COR-L47 (cell line): ENCODE measurements at regions not wholly inside any gene's neighbourhood (a gene's known extent, or its start where the extent isn't known, plus 50 kb on each side); places are given as distances from the start of the nearest gene placed in this dataset.
"Not testable (repeated sequence)": the region's sequence is repeated elsewhere in the genome, so short reads cannot be mapped to it uniquely, and the experiment has no call there.

Experiments
- DNase-seq: peaks from one replicate; lab custom pipeline; 2025; lab: John Stamatoyannopoulos, UW

DNA sequence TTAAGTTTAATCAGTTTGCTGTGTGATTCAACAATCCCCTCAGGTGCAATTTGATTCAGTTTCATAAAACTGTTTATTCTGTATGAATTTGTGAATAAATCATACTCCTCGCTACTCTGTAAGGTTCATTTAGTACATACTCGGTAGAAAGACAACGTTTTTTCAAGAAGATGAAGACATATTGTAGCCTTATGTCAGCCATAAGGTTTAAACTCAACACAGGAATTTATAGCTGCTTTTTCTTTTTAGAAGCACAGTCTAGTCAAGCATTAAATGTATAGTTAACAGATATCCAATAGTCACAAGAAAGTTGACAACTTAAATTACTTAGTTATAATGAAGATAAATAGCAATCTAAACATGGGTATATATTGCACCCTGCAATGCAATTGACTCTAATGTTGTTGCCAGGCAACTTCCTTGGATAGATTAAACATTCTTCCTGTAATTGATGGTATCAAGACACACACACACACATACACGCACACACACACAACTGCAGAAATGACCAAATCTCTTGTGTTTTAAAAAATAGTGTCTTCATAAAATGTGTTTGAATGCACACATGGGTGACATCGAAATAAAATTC, 151.5 kb upstream of the MGAT4C start:
- peak; percentile 45 for DNase-seq

DNA sequence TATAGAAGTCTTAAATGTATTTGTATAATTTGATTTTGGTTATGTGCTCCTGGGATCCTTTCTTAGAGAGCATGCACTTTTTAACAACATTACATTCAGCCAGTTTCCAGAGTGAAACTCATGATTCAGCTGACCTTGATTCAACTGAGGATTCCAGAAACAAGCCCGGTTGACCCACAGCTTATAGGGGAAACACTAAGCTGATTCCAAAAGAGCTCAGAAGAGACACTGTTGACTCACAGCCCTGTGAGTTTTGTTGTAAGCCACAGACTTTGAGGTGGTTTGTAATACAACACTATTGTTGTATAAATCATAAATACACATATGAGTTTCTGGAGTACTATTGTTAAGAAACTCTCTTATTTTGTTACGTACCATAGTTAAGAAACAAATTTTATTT, 133.8 kb upstream of the MGAT4C start:
- DNase-seq = no peak

DNA sequence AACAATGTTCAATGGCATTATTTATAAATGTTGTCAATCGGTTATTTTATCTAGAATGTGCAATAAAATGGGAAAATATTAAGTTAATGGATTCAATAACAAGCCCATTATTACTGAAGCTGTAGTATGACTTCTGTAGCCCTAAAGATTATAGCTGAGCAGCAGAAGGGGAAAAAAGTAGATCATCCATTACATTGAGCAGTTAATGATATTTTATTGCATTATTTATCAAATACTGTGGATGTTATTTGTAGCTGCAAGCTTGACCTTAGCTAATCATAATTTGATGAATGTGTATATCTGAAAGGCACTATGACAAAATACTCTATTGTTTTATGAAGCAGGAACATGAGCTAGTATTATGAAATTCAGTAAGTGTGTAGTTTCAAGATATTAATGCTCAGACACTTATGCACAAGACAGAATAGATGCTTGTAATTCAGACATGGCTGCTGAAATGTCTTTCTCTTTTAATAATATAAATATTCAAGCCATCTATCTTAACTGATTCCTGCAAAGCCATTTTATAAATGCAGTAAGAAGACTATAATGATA, 131.5 kb upstream of the MGAT4C start:
- no peak for DNase-seq

DNA sequence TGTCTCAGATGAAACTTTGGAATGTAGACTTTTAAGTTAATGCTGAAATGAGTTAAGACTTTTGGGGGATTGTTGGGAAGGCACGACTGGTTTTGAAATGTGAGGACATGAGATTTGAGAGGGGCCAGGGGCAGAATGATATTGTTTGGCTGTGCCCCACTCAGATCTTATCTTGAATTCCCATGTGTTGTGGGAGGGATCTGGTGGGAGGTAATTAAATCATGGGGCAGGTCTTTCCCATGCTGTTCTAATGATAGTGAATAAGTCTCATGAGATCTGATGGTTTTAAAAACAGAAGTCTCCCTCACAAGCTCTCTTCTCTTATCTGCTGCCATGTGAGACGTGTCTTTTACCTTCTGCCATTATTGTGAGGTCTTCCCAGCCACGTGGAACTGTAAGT, 127.6 kb upstream of the MGAT4C start:
- DNase-seq = not testable (repeated sequence)

DNA sequence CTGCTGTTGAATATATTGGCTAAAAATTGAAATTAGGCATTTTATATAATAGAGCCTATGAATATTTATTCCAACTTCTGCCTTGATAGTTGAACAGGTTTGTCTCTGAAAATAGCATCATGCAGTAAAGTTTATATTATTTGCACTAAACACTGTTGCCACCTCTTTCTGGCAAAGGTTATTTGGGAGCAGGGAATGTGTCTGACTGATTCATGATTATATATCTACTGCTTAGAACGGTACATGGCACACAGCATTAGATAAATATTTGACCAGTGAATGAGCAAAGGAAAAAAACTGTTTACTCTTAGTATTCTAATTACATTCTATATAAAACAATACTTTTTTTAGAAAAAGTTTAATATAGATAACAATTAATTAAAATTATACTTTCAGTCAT, 123.1 kb upstream of the MGAT4C start:
- no peak for DNase-seq

DNA sequence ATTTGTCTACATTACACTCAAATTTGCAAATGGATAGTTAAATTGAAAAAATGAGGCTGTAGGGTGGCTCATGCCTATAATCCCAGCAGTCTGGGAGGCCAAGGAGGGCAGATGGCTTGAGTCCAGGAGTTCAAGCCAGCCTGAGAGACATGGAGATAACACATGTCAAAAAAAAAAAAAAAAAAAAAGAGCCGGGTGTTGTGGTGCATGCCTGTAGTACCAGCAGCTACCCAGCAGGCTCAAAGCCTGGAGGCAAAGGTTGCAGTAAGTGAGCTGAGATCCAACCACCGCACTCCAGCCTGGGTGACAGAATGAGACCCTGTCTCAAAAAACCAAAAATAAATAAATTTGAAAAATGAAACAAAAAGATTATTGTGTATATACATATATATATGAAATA, 119.9 kb upstream of the MGAT4C start:
- no peak for DNase-seq

DNA sequence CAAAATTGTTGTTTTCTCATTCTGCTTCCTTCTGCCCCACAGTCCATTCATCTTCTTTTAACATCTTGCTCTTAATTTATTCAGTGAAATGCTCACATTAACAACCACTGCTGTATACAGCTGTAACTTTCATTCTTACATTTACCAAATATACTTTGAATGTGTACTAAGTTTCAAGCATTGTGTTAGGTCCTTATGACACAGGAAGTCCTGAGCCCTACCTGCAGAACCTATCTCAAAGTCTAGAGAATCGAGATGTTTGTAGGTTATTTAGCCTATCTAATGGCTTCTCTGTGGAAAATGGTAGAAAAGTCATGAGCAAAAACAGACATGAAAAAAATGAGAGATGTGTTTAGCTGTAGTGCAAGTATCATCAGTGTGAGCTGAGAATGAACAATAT, 117.6 kb upstream of the MGAT4C start:
- DNase-seq = no peak

DNA sequence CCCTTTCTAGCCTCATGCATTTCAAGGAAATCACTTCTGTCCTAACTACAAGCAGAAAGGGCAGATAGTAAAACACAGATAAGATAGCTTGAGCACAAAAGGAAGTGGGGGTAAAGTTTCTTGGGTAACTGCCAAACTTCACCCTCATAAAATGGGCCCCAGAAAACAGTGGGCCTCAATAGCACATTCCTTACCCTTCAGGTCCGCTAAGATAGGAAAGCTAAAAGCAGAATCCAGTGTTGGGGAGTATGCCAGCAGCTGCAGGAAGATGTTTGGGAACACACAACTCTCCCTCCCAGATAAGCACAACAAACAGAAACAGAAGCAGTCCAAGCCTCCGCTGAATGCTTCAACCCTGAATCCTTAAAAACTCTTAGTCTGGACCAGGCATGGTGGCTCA, 110.9 kb upstream of the MGAT4C start:
- DNase-seq = no peak

DNA sequence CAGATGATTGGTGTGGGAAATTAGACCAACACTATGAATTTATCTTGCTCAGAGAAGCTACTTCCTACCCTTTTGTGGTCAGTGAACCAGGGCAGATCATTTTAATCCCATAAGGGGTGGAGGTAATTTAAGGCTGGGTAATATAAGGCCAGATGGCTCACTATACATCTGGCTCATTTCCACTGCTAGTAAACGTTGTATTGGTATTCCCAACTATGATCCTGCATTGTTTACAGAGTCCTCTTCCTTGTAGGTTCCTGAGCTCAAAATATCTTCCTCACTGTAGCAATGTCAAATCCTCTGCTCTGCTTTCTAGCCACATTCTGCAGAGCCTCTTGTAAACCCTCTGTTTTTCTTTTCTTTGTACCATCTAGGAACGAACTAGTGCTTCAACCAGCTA, 93.0 kb upstream of the MGAT4C start:
- no peak for DNase-seq

DNA sequence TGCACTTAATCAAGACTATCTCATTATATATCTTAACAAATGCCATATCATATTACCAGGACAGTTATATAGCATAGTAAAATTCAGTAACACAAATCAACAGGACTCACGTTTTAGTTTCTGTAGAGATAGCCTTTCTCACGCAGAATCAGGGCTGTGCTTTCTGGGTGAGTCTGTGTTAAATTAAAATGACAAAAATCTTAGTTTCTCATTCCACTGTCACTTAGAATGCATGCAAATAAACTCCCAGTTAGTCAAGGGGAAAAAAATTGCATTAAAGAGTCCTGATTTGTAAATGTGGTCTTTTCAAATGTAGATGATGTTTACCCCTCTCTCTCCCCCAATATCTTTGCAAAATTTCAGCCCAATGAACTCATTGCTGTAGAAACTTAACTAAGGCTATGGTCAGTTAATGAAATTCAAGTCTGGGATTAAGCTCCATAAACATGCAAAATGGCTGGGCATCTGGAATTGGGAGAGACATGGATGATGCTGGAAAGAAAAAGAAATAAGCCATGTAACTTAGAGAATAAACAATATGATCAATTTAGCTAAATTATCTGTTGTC, 77.8 kb upstream of the MGAT4C start:
- DNase-seq = no peak

DNA sequence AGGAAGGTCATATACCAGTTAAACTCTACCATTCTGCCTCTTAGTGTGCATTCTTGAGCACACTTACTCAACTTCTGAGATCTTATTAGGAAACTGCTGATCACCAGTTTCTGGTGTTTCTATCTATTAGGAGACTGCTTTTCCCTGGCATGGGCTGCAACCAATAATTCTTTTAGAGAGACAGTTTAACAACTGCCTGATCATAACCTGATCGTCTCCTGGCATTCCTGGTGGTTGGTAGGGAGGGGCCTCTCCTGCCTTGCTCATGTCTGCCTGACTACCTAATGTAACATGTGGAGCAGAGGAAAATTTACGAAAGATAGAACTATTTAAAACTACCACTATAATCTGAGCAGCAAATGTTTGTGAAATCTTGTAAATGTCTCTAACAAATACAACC, 75.3 kb upstream of the MGAT4C start:
- DNase-seq = no peak

DNA sequence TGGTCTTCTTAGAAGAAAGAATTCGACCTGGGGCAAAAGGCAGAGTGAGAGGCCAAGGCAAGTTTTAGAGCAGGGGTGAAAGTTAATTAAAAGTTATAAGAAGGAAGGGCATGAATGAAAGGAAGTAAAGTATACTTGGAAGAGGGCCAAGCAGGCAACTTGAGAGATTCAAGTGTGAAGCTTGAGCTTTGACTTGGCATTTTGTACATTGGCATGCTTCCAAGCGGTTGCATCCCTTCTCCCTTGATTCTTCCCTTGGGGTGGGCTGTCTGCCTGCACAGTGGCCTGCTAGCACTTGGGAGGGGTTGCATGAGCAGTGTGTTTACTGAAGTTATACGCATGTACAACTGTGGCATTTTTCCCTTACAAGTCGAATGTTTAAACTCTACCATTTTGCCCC, 74.8 kb upstream of the MGAT4C start:
- no peak for DNase-seq

DNA sequence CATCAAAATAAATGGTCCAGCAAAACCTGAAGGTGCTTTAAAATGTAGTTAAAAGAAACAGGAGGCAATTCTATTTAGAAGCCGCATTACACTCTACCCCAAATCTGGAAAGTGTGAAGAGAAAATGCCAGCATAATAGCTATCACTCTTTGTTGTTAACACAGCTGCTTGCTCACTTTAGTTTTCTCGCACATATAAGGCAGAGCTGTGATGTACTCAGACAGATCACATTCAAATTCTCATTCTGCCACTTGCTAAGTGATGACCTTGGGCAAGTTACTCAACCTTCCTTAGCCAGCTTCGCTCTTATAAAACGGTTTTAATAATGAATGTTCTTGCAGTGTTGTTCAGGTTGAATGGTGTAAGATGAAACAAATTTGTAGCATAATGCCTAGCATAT, 56.0 kb upstream of the MGAT4C start:
- DNase-seq = no peak
